GM13976 (cell line): ENCODE measurements at regions not wholly inside any gene's neighbourhood (a gene's known extent, or its start where the extent isn't known, plus 50 kb on each side); places are given as distances from the start of the nearest gene placed in this dataset.
"Not testable (repeated sequence)": the region's sequence is repeated elsewhere in the genome, so short reads cannot be mapped to it uniquely, and the experiment has no call there.

Experiments
- DNase-seq: peaks from one replicate; pipeline ENCODE4 v3.0.0; 2012; ENCODE audit warnings: low spot score
- CTCF ChIP-seq: IDR thresholded peaks from 2 replicates; pipeline ENCODE4 v1.5.1; 2012; ENCODE audit warnings: borderline replicate concordance, mild to moderate bottlenecking; ENCODE audit not compliant: insufficient read depth; ENCODE audit errors: extremely low read depth, missing control alignments, control extremely low read depth
- in situ Hi-C: fragments of 300-500 bp; cut with MboI; formaldehyde crosslinking; loops from one replicate; pipeline ENCODE4 v1.12.0; 2022; ENCODE audit warnings: low sequenced_read_pairs, mixed read lengths, inconsistent platforms; ENCODE audit not compliant: unreplicated experiment

GRCh38 chrX:76555816-76556215 lies 128.3 kb downstream of the MAGEE1 start:
- TF ChIP-seq CTCF = peak; percentile 15
- in situ Hi-C loops = no loop called here
- peak; percentile 2 for DNase-seq

GRCh38 chrX:76564842-76565241 lies 137.3 kb downstream of the MAGEE1 start:
- DNase-seq, in situ Hi-C loops: not testable (repeated sequence)

- no peak for TF ChIP-seq CTCF
- in situ Hi-C loops = no loop called here
These were observed 177.9 kb downstream of the MAGEE1 start for GRCh38 chrX:76605390-76605789.

GRCh38 chrX:76617020-76617419 lies 189.5 kb downstream of the MAGEE1 start:
- DNase-seq = no peak
- no peak for TF ChIP-seq CTCF
- in situ Hi-C loops = no loop called here

More at GRCh38 chrX:76605390-76605789, 177.9 kb downstream of the MAGEE1 start:
- no peak for DNase-seq

GRCh38 chrX:76643590-76643989 lies 216.1 kb downstream of the MAGEE1 start:
- in situ Hi-C loops = no loop called here

GRCh38 chrX:76651369-76651768 lies 223.9 kb downstream of the MAGEE1 start:
- in situ Hi-C loops, DNase-seq: not testable (repeated sequence)

More at GRCh38 chrX:76643590-76643989, 216.1 kb downstream of the MAGEE1 start:
- DNase-seq = no peak
- no peak for TF ChIP-seq CTCF

GRCh38 chrX:76657499-76657898 lies 230.0 kb downstream of the MAGEE1 start:
- TF ChIP-seq CTCF = no peak
- DNase-seq = no peak
- in situ Hi-C loops = no loop called here
